ENCODE measurements at regions not wholly inside any gene's neighbourhood (a gene's known extent, or its start where the extent isn't known, plus 50 kb on each side); places are given as distances from the start of the nearest gene placed in this dataset.

DNA sequence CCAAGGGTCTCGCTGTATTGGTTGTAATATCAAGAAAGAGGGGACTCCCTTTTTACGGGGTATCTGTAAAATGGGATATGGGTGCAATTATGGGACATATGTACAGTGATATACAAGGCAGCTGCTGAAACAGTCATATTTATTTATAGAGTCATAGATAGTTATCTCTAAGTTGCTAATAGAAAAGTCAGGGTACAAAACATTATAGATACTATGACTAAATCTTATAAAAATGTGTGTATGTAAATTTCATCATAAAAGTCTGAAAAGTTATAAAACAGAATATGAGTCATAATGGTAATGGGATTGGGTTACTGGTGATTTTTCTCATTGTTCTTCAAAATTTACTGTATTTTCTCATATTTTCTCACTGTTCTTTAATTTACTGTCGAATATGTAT is 344.9 kb upstream of the SLCO3A1 start:
- ChIA-PET RAD21 (ENCODE audit: low non-redundant PET in 1 of 2, low total read pairs in 2 of 2, uncharacterized antibody in 2 of 2, unreplicated experiment in 2 of 2) (no interaction called here), CTCF (no interaction called here), POLR2A (no interaction called here)
- no TSS peak for BruUV-seq (replicated peaks)
- no peaks in the 10 kb centered on the region for H4K20me1 ChIP-seq (ENCODE audit: insufficient read depth)
- no peak overlapping the region for H3K9ac ChIP-seq (ENCODE audit: low read length)
- ATAC-seq, result no peak
- no peaks in the 10 kb centered on the region for H3K79me2 ChIP-seq (ENCODE audit: insufficient read depth, low read length)
- TF ChIP-seq POLR2AphosphoS5 (IDR thresholded peaks at IDR 0.05; ENCODE audit: low read depth, low read length) (no peak), ZFX (IDR thresholded peaks at IDR 0.05) (no peak), POLR2A (IDR thresholded peaks at IDR 0.05; ENCODE audit: borderline replicate concordance, extremely low read depth, insufficient read depth, insufficient read length) (no peak), TCF7L2 (IDR thresholded peaks at IDR 0.05; ENCODE audit: borderline replicate concordance, extremely low read depth, insufficient read depth, insufficient read length) (no peak), EZH2phosphoT487 (IDR thresholded peaks at IDR 0.05; ENCODE audit: borderline replicate concordance) (no peak), CBX3 (IDR thresholded peaks at IDR 0.05; ENCODE audit: low read depth) (no peak), ZNF274 (IDR thresholded peaks at IDR 0.05; ENCODE audit: low read depth, low read length) (no peak), EZH2 (IDR thresholded peaks at IDR 0.05) (no peak), FOSL1 (IDR thresholded peaks at IDR 0.05; ENCODE audit: low read depth) (no peak), SIN3A (IDR thresholded peaks at IDR 0.05; ENCODE audit: low read depth) (no peak)
- TF ChIP-seq, protein P1, sequence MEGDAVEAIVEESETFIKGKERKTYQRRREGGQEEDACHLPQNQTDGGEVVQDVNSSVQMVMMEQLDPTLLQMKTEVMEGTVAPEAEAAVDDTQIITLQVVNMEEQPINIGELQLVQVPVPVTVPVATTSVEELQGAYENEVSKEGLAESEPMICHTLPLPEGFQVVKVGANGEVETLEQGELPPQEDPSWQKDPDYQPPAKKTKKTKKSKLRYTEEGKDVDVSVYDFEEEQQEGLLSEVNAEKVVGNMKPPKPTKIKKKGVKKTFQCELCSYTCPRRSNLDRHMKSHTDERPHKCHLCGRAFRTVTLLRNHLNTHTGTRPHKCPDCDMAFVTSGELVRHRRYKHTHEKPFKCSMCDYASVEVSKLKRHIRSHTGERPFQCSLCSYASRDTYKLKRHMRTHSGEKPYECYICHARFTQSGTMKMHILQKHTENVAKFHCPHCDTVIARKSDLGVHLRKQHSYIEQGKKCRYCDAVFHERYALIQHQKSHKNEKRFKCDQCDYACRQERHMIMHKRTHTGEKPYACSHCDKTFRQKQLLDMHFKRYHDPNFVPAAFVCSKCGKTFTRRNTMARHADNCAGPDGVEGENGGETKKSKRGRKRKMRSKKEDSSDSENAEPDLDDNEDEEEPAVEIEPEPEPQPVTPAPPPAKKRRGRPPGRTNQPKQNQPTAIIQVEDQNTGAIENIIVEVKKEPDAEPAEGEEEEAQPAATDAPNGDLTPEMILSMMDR (IDR thresholded peaks at IDR 0.05 in 2 of 3, conservative IDR thresholded peaks at IDR 0.05 in 1 of 3; ENCODE audit: borderline replicate concordance in 1 of 3, insufficient read depth in 1 of 3, low read depth in 2 of 3, low read length in 2 of 3), result no peak
- TF ChIP-seq, protein P2, sequence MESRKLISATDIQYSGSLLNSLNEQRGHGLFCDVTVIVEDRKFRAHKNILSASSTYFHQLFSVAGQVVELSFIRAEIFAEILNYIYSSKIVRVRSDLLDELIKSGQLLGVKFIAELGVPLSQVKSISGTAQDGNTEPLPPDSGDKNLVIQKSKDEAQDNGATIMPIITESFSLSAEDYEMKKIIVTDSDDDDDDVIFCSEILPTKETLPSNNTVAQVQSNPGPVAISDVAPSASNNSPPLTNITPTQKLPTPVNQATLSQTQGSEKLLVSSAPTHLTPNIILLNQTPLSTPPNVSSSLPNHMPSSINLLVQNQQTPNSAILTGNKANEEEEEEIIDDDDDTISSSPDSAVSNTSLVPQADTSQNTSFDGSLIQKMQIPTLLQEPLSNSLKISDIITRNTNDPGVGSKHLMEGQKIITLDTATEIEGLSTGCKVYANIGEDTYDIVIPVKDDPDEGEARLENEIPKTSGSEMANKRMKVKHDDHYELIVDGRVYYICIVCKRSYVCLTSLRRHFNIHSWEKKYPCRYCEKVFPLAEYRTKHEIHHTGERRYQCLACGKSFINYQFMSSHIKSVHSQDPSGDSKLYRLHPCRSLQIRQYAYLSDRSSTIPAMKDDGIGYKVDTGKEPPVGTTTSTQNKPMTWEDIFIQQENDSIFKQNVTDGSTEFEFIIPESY (IDR thresholded peaks at IDR 0.05; ENCODE audit: extremely low read depth, insufficient replicate concordance, low read length), result no peak
- no peak overlapping the region for H3K4me3 ChIP-seq (replicated peaks in 1 of 2; ENCODE audit: low read depth in 1 of 2, low read length in 2 of 2)
- H2AFZ ChIP-seq (ENCODE audit: low read depth, low read length, poor library complexity, severe bottlenecking), result no peak overlapping the region
- H3K27me3 ChIP-seq (ENCODE audit: insufficient read depth, low read length), result no peaks in the 10 kb centered on the region
- no peak overlapping the region for H3K4me2 ChIP-seq (ENCODE audit: low read length)
- no peak overlapping the region for H3K27ac ChIP-seq (ENCODE audit: low read depth, low read length)
- intact Hi-C loops (cut with micrococcal nuclease), result no loop called here
- no peaks in the 10 kb centered on the region for H3K36me3 ChIP-seq (ENCODE audit: control insufficient read depth in 1 of 2, insufficient read depth in 2 of 2, low read length in 2 of 2)
- DNase-seq (ENCODE audit: low read depth, low spot score), result no peak
- H3K9me3 ChIP-seq (ENCODE audit: control insufficient read depth in 1 of 2, insufficient read depth in 1 of 2, low read depth in 1 of 2, low read length in 2 of 2), result no peaks in the 10 kb centered on the region
- H3K4me1 ChIP-seq (ENCODE audit: control insufficient read depth in 1 of 2, insufficient read depth in 2 of 2, low read length in 2 of 2), result no peaks in the 10 kb centered on the region
- H3K9me2 ChIP-seq (ENCODE audit: insufficient read depth), result no peaks in the 10 kb centered on the region

Measured in HCT116 (cell line).